HG03520 (cell line): ENCODE measurements at regions not wholly inside any gene's neighbourhood (a gene's known extent, or its start where the extent isn't known, plus 50 kb on each side); places are given as distances from the start of the nearest gene placed in this dataset.
"Not testable (repeated sequence)": the region's sequence is repeated elsewhere in the genome, so short reads cannot be mapped to it uniquely, and the experiment has no call there.

Experiments
- ATAC-seq: cut with Tn5 transposase; IDR thresholded peaks from one replicate; pipeline ENCODE4 v1.9.1; 2021; ENCODE audit warnings: mild to moderate bottlenecking, moderate library complexity; ENCODE audit not compliant: unreplicated experiment

- ATAC-seq, result no peak
These were observed 125.1 kb upstream of the STARD13 start for GRCh38 chr13:33410619-33411018.

GRCh38 chr13:33411312-33411711 is 125.8 kb upstream of the STARD13 start:
- ATAC-seq, result no peak

GRCh38 chr13:33415822-33416221 is 130.3 kb upstream of the STARD13 start:
- ATAC-seq, result no peak

- ATAC-seq, result not testable (repeated sequence)
These were observed 132.8 kb upstream of the STARD13 start for GRCh38 chr13:33418224-33418953.

GRCh38 chr13:33420117-33420516 is 134.6 kb upstream of the STARD13 start:
- ATAC-seq, result not testable (repeated sequence)

GRCh38 chr13:33426131-33426530 is 140.6 kb upstream of the STARD13 start:
- no peak for ATAC-seq

GRCh38 chr13:33433316-33433715 is 147.8 kb upstream of the STARD13 start:
- no peak for ATAC-seq

GRCh38 chr13:33434676-33435075 is 149.1 kb upstream of the STARD13 start:
- no peak for ATAC-seq

GRCh38 chr13:33435207-33435606 is 149.7 kb upstream of the STARD13 start:
- no peak for ATAC-seq

- ATAC-seq, result no peak
These were observed 153.4 kb upstream of the STARD13 start for GRCh38 chr13:33438918-33439317.

GRCh38 chr13:33441015-33441414 is 155.5 kb upstream of the STARD13 start:
- no peak for ATAC-seq

GRCh38 chr13:33445024-33445423 is 159.5 kb upstream of the STARD13 start:
- no peak for ATAC-seq

GRCh38 chr13:33445476-33445875 is 159.9 kb upstream of the STARD13 start:
- no peak for ATAC-seq

GRCh38 chr13:33446821-33447725 is 161.5 kb upstream of the STARD13 start:
- ATAC-seq, result no peak

GRCh38 chr13:33448889-33449288 is 163.3 kb upstream of the STARD13 start:
- ATAC-seq, result no peak

- ATAC-seq, result no peak
These were observed 165.6 kb upstream of the STARD13 start for GRCh38 chr13:33450956-33451709.

- ATAC-seq, result no peak
These were observed 167.4 kb upstream of the STARD13 start for GRCh38 chr13:33452873-33453517.

GRCh38 chr13:33453936-33454335 is 168.4 kb upstream of the STARD13 start:
- no peak for ATAC-seq

- ATAC-seq, result no peak
These were observed 169.5 kb upstream of the STARD13 start for GRCh38 chr13:33454844-33455705.

- ATAC-seq, result no peak
These were observed 174.1 kb upstream of the STARD13 start for GRCh38 chr13:33459702-33460101.
